ENCODE measurements at regions not wholly inside any gene's neighbourhood (a gene's known extent, or its start where the extent isn't known, plus 50 kb on each side); places are given as distances from the start of the nearest gene placed in this dataset.

- H3K4me2 ChIP-seq (ENCODE audit: low read depth, low read length), result peak overlapping the region; percentile 12
- H3K4me3 ChIP-seq (ENCODE audit: insufficient read depth, low read depth, low read length), result no peak overlapping the region
- H2BK20ac ChIP-seq (ENCODE audit: low read depth, low read length), result no peak overlapping the region
- H3K18ac ChIP-seq (ENCODE audit: low read depth, low read length), result no peak overlapping the region
- H3K9ac ChIP-seq (ENCODE audit: low read depth, low read length), result no peak overlapping the region
- H3K27me3 ChIP-seq (ENCODE audit: control insufficient read depth, insufficient read depth, low read length), result no peaks in the 10 kb centered on the region
- POLR2A ChIA-PET (ENCODE audit: unreplicated experiment), result no interaction called here
- intact Hi-C loops (cut with micrococcal nuclease) (loop anchor here (5.0 kb wide), 1 partner anchor 76 kb away; no protein-coding TSS in a partner anchor), in situ Hi-C loops (cut with MboI; ENCODE audit: low sequenced_read_pairs) (no loop called here), dilution Hi-C loops (cut with HindIII; ENCODE audit: low sequenced_read_pairs, unreplicated experiment) (no loop called here)
- ATAC-seq (ENCODE audit: low read depth), result peak; percentile 36
- peak overlapping the region; percentile 20 for H3K4ac ChIP-seq (ENCODE audit: low read depth, low read length)
- H2BK5ac ChIP-seq (ENCODE audit: low read depth, low read length, poor library complexity, severe bottlenecking), result no peak overlapping the region
- no peaks in the 10 kb centered on the region for H3K36me3 ChIP-seq (ENCODE audit: control insufficient read depth, insufficient read depth, low read length)
- peak overlapping the region in 1 of 2 experiments; percentile 29; a peak in 1 of 4 replicates for H4K8ac ChIP-seq (ENCODE audit: low read depth in 2 of 2, low read length in 2 of 2)
- no TSS peak for BruUV-seq (replicated peaks)
- H3K14ac ChIP-seq (replicated peaks; ENCODE audit: low read depth, low read length), result peak overlapping the region; percentile 79
- peak; percentile 4 for DNase-seq
- CTCF ChIA-PET, result interaction anchor here (0.6 kb wide), 1 partner anchor 436 kb away, joined by 3 read pairs; no protein-coding TSS in a partner anchor
- peak overlapping the region; percentile 69 for H2AFZ ChIP-seq (replicated peaks; ENCODE audit: low read length, poor library complexity)
- H3K9me1 ChIP-seq (ENCODE audit: insufficient read depth, low read length), result peaks cover 4% of the 10 kb centered on the region
- H3K23ac ChIP-seq (ENCODE audit: low read depth, low read length), result peak overlapping the region; percentile 75
- H4K91ac ChIP-seq (ENCODE audit: insufficient read depth, low read depth, low read length), result no peak overlapping the region
- H2AK5ac ChIP-seq (ENCODE audit: low read depth, low read length), result peak overlapping the region; percentile 49
- 0% methylated on average over 1 of the region's 9 CpGs; no CpG with 5 or more reads in 1 of the 2 experiments for WGBS, 2 experiments (ENCODE audit: extremely low coverage in 2 of 2, insufficient read length in 1 of 2)
- H3K9me3 ChIP-seq (ENCODE audit: control insufficient read depth, insufficient read depth, low read length), result no peaks in the 10 kb centered on the region
- H3K56ac ChIP-seq (ENCODE audit: extremely low read depth, insufficient read depth, low read length), result no peak overlapping the region
- no peak overlapping the region for H4K5ac ChIP-seq (ENCODE audit: low read depth, low read length)
- H2BK15ac ChIP-seq (ENCODE audit: low read depth, low read length), result no peak overlapping the region
- peaks cover 15% of the 10 kb centered on the region for H3K4me1 ChIP-seq (ENCODE audit: control insufficient read depth, insufficient read depth, low read length)
- H4K20me1 ChIP-seq (ENCODE audit: insufficient read depth, low read length), result no peaks in the 10 kb centered on the region
- H2BK120ac ChIP-seq (ENCODE audit: low read depth, low read length), result peak overlapping the region; percentile 39; the same call in 1 of the 2 replicates
- H3K27ac ChIP-seq (ENCODE audit: insufficient read depth, low read length), result no peak overlapping the region
- no peaks in the 10 kb centered on the region for H3K79me1 ChIP-seq (ENCODE audit: low read depth in 1 of 2, low read length in 2 of 2)
- no peak overlapping the region for H2AK9ac ChIP-seq (replicated peaks; ENCODE audit: low read depth, low read length, poor library complexity)
- TF ChIP-seq POLR2A (IDR thresholded peaks at IDR 0.05; ENCODE audit: low read depth, low read length) (no peak), NFE2L2 (IDR thresholded peaks at IDR 0.05; ENCODE audit: low read depth, low read length) (no peak), RFX5 (IDR thresholded peaks at IDR 0.05; ENCODE audit: low read depth, low read length) (no peak), CEBPB (IDR thresholded peaks at IDR 0.05; ENCODE audit: low read depth, low read length) (no peak), BHLHE40 (IDR thresholded peaks at IDR 0.05; ENCODE audit: low read depth, low read length) (no peak), MAFK (IDR thresholded peaks at IDR 0.05; ENCODE audit: low read depth, low read length) (no peak), CHD1 (IDR thresholded peaks at IDR 0.05; ENCODE audit: low read depth, low read length) (no peak), RAD21 (IDR thresholded peaks at IDR 0.05; ENCODE audit: low read length) (no peak), SMC3 (IDR thresholded peaks at IDR 0.05; ENCODE audit: low read depth, low read length) (no peak), ELK1 (IDR thresholded peaks at IDR 0.05; ENCODE audit: borderline replicate concordance, low read depth, low read length) (no peak), USF2 (IDR thresholded peaks at IDR 0.05; ENCODE audit: low read depth, low read length) (no peak), CTCF (conservative IDR thresholded peaks at IDR 0.05; ENCODE audit: low read depth, low read length) (no peak), MAZ (IDR thresholded peaks at IDR 0.05; ENCODE audit: borderline replicate concordance, low read depth, low read length) (no peak), FOS (IDR thresholded peaks at IDR 0.05; ENCODE audit: low read depth, low read length) (no peak), MXI1 (IDR thresholded peaks at IDR 0.05; ENCODE audit: borderline replicate concordance, low read depth, low read length) (no peak)
These were observed 111.1 kb upstream of the ARHGAP5 start for GRCh38 chr14:31965735-31966598.
